Mesendoderm (in vitro differentiated cells): ENCODE measurements at regions not wholly inside any gene's neighbourhood (a gene's known extent, or its start where the extent isn't known, plus 50 kb on each side); places are given as distances from the start of the nearest gene placed in this dataset.
A peak's percentile ranks its signal among the peaks of the same experiment; 100 is the strongest.

ENCODE experiments used
- DNase-seq: peaks from one replicate; pipeline ENCODE4 v3.0.0; 2013
- H2AK5ac ChIP-seq: 2 replicates; pipeline ENCODE4 v1.6.1; 2013; ENCODE audit warnings: low read length, inconsistent platforms
- H2BK120ac ChIP-seq: 2 replicates; pipeline ENCODE4 v1.6.1; 2013; ENCODE audit warnings: low read depth, mild to moderate bottlenecking, low read length, moderate library complexity, mixed read lengths
- H2BK15ac ChIP-seq: replicated peaks from 2 replicates; pipeline ENCODE4 v1.6.1; 2013; ENCODE audit warnings: low read depth, mild to moderate bottlenecking, moderate library complexity
- H2BK5ac ChIP-seq: 2 replicates; pipeline ENCODE4 v1.6.1; 2013; ENCODE audit warnings: low read length, inconsistent platforms
- H3K18ac ChIP-seq: 2 replicates; pipeline ENCODE4 v1.6.1; 2013; ENCODE audit warnings: mild to moderate bottlenecking, low read length, mixed read lengths
- H3K23ac ChIP-seq: one replicate; pipeline ENCODE4 v1.6.1; 2013; ENCODE audit warnings: low read length
- H3K27ac ChIP-seq: 2 replicates; pipeline ENCODE4 v1.5.1; 2013; ENCODE audit warnings: low read depth, mild to moderate bottlenecking, inconsistent platforms, low read length, moderate library complexity
- H3K27me3 ChIP-seq: 2 replicates; pipeline ENCODE4 v1.6.1; 2013; ENCODE audit warnings: low read length, control low read depth, mild to moderate bottlenecking, inconsistent platforms; ENCODE audit not compliant: insufficient read depth, poor library complexity
- H3K36me3 ChIP-seq: 2 replicates; pipeline ENCODE4 v1.6.1; 2013; ENCODE audit warnings: low read length, inconsistent platforms; ENCODE audit not compliant: control insufficient read depth, insufficient read depth
- H3K4ac ChIP-seq: one replicate; pipeline ENCODE4 v1.6.1; 2013; ENCODE audit warnings: low read depth, mild to moderate bottlenecking, low read length, moderate library complexity
- H3K4me1 ChIP-seq: 2 replicates; pipeline ENCODE4 v1.6.1; 2013; ENCODE audit warnings: low read depth, low read length, inconsistent platforms; ENCODE audit not compliant: control insufficient read depth
- H3K4me2 ChIP-seq: 2 replicates; pipeline ENCODE4 v1.6.1; 2013; ENCODE audit warnings: low read length
- H3K4me3 ChIP-seq: 2 replicates; pipeline ENCODE4 v1.5.1; 2013; ENCODE audit warnings: mild to moderate bottlenecking, low read length
- H3K56ac ChIP-seq: one replicate; pipeline ENCODE4 v1.6.1; 2013; ENCODE audit warnings: low read length
- H3K79me1 ChIP-seq: 2 replicates; pipeline ENCODE4 v1.6.1; 2013; ENCODE audit warnings: low read length, inconsistent platforms
- H3K79me2 ChIP-seq: 2 replicates; pipeline ENCODE4 v1.6.1; 2013; ENCODE audit warnings: mild to moderate bottlenecking, low read length; ENCODE audit not compliant: control insufficient read depth, insufficient read depth
- H3K9ac ChIP-seq: 2 replicates; pipeline ENCODE4 v1.6.1; 2013; ENCODE audit warnings: low read length, inconsistent platforms
- H4K5ac ChIP-seq: one replicate; pipeline ENCODE4 v1.6.1; 2013; ENCODE audit warnings: low read length
- H4K8ac ChIP-seq: one replicate; pipeline ENCODE4 v1.6.1; 2013; ENCODE audit warnings: low read depth, mild to moderate bottlenecking, control low read depth, low read length, moderate library complexity
- WGBS: extraction: QIAGEN DNeasy Blood & Tissue Kit; methylation state at CpG from one replicate; pipeline ENCODE4 v1.1.7; 2013; ENCODE audit warnings: low lambda C conversion rate, missing lambda C conversion rate; ENCODE audit not compliant: insufficient coverage; ENCODE audit errors: extremely low coverage; 5-methylcytosine and 5-hydroxymethylcytosine counted together

DNA sequence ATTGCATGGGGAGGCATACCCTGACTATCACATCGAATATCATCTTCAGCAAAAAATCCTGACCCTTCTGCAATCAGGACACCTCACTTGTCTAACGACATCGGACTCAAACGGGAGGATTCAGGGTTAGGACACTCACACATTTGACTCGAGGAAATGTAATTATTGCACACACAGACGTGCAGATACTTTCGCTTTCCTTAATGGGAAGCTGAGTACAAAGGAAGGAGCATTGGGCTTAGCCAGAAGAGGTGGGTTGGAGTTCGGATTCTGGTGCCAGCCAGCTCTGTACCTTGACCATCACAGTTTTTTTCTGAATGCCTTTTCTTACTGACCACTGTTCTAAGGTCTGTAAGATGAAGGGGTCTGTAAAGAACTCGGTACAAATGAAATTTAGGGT lies 260.4 kb downstream of the GALC start:
- Histone ChIP-seq H2BK15ac (no peak overlapping the region), H3K79me2 (no peaks in the 10 kb centered on the region), H3K18ac (no peak overlapping the region), H3K36me3 (no peaks in the 10 kb centered on the region), H3K27me3 (no peaks in the 10 kb centered on the region), H2BK120ac (no peak overlapping the region), H3K4ac (no peak overlapping the region), H3K4me3 (no peak overlapping the region), H3K4me1 (no peaks in the 10 kb centered on the region), H3K79me1 (no peaks in the 10 kb centered on the region), H3K27ac (no peak overlapping the region), H3K9ac (no peak overlapping the region), H3K56ac (no peak overlapping the region), H4K8ac (no peak overlapping the region), H3K4me2 (no peak overlapping the region), H4K5ac (no peak overlapping the region), H3K23ac (no peak overlapping the region), H2BK5ac (no peak overlapping the region), H2AK5ac (no peak overlapping the region)
- DNase-seq, result no peak
- no CpG with 5 or more reads among the region's 9 CpGs for WGBS

GRCh38 chr14:87725318-87725717 lies 267.7 kb downstream of the GALC start:
- Histone ChIP-seq H2BK15ac (no peak overlapping the region), H3K23ac (no peak overlapping the region), H4K5ac (no peak overlapping the region), H3K27me3 (no peaks in the 10 kb centered on the region), H2BK5ac (no peak overlapping the region), H3K9ac (no peak overlapping the region), H3K4me2 (no peak overlapping the region), H4K8ac (no peak overlapping the region), H2BK120ac (no peak overlapping the region), H3K56ac (no peak overlapping the region), H3K27ac (no peak overlapping the region), H3K79me2 (no peaks in the 10 kb centered on the region), H2AK5ac (no peak overlapping the region), H3K4me1 (no peaks in the 10 kb centered on the region), H3K18ac (no peak overlapping the region), H3K79me1 (no peaks in the 10 kb centered on the region), H3K36me3 (no peaks in the 10 kb centered on the region), H3K4me3 (no peak overlapping the region), H3K4ac (no peak overlapping the region)
- WGBS, result no CpG with 5 or more reads among the region's 4 CpGs
- DNase-seq, result no peak

GRCh38 chr14:87712396-87713090 lies 280.4 kb downstream of the GALC start:
- H3K4me1 ChIP-seq, result no peaks in the 10 kb centered on the region
- no peaks in the 10 kb centered on the region for H3K27me3 ChIP-seq
- no peak overlapping the region for H2AK5ac ChIP-seq
- no peak overlapping the region for H4K5ac ChIP-seq
- WGBS, result no CpG with 5 or more reads among the region's 6 CpGs
- H3K56ac ChIP-seq, result no peak overlapping the region
- no peak overlapping the region for H3K4ac ChIP-seq
- H3K27ac ChIP-seq, result no peak overlapping the region
- no peak overlapping the region for H2BK120ac ChIP-seq
- no peak overlapping the region for H4K8ac ChIP-seq
- no peaks in the 10 kb centered on the region for H3K79me1 ChIP-seq
- no peak overlapping the region for H3K4me3 ChIP-seq
- H2BK5ac ChIP-seq, result no peak overlapping the region
- no peak overlapping the region for H3K23ac ChIP-seq
- H3K79me2 ChIP-seq, result no peaks in the 10 kb centered on the region
- DNase-seq, result peak; percentile 66
- H3K9ac ChIP-seq, result no peak overlapping the region
- no peaks in the 10 kb centered on the region for H3K36me3 ChIP-seq
- no peak overlapping the region for H3K4me2 ChIP-seq
- H3K18ac ChIP-seq, result no peak overlapping the region
- no peak overlapping the region for H2BK15ac ChIP-seq

GRCh38 chr14:87705439-87705896 lies 287.5 kb downstream of the GALC start:
- H4K8ac ChIP-seq, result no peak overlapping the region
- no peak overlapping the region for H3K23ac ChIP-seq
- no peak overlapping the region for H2BK120ac ChIP-seq
- H3K27me3 ChIP-seq, result no peaks in the 10 kb centered on the region
- no peak overlapping the region for H3K56ac ChIP-seq
- no peak overlapping the region for H3K4ac ChIP-seq
- H3K4me3 ChIP-seq, result no peak overlapping the region
- H4K5ac ChIP-seq, result no peak overlapping the region
- WGBS, result no CpG with 5 or more reads among the region's 1 CpG
- no peak overlapping the region for H3K18ac ChIP-seq
- no peaks in the 10 kb centered on the region for H3K79me1 ChIP-seq
- no peaks in the 10 kb centered on the region for H3K36me3 ChIP-seq
- no peak overlapping the region for H3K27ac ChIP-seq
- H2BK5ac ChIP-seq, result no peak overlapping the region
- DNase-seq, result no peak
- no peak overlapping the region for H2BK15ac ChIP-seq
- no peak overlapping the region for H3K9ac ChIP-seq
- no peak overlapping the region for H2AK5ac ChIP-seq
- no peaks in the 10 kb centered on the region for H3K4me1 ChIP-seq
- no peaks in the 10 kb centered on the region for H3K79me2 ChIP-seq
- H3K4me2 ChIP-seq, result no peak overlapping the region

GRCh38 chr14:87698481-87698880 lies 294.5 kb downstream of the GALC start:
- H3K18ac ChIP-seq, result no peak overlapping the region
- no peak overlapping the region for H3K27ac ChIP-seq
- H3K79me2 ChIP-seq, result no peaks in the 10 kb centered on the region
- no peak overlapping the region for H2BK5ac ChIP-seq
- DNase-seq, result peak; percentile 9
- no peak overlapping the region for H3K9ac ChIP-seq
- no peak overlapping the region for H2BK15ac ChIP-seq
- H3K36me3 ChIP-seq, result no peaks in the 10 kb centered on the region
- H4K5ac ChIP-seq, result no peak overlapping the region
- WGBS, result no CpG with 5 or more reads among the region's 3 CpGs
- no peak overlapping the region for H2BK120ac ChIP-seq
- H3K4me3 ChIP-seq, result no peak overlapping the region
- no peaks in the 10 kb centered on the region for H3K27me3 ChIP-seq
- no peak overlapping the region for H3K4me2 ChIP-seq
- no peak overlapping the region for H3K23ac ChIP-seq
- H3K56ac ChIP-seq, result no peak overlapping the region
- H2AK5ac ChIP-seq, result no peak overlapping the region
- no peaks in the 10 kb centered on the region for H3K4me1 ChIP-seq
- no peaks in the 10 kb centered on the region for H3K79me1 ChIP-seq
- no peak overlapping the region for H4K8ac ChIP-seq
- H3K4ac ChIP-seq, result no peak overlapping the region

- Histone ChIP-seq H3K27ac (no peak overlapping the region), H2AK5ac (no peak overlapping the region), H3K79me2 (no peaks in the 10 kb centered on the region), H4K5ac (no peak overlapping the region), H3K36me3 (no peaks in the 10 kb centered on the region), H3K4me2 (no peak overlapping the region), H3K4ac (no peak overlapping the region), H3K9ac (no peak overlapping the region), H3K27me3 (no peaks in the 10 kb centered on the region), H3K79me1 (no peaks in the 10 kb centered on the region), H4K8ac (no peak overlapping the region), H2BK15ac (no peak overlapping the region), H3K4me3 (no peak overlapping the region), H3K18ac (no peak overlapping the region), H3K56ac (no peak overlapping the region), H3K23ac (no peak overlapping the region), H3K4me1 (no peaks in the 10 kb centered on the region), H2BK120ac (no peak overlapping the region), H2BK5ac (no peak overlapping the region)
- WGBS, result no CpG with 5 or more reads among the region's 1 CpG
- no peak for DNase-seq
Observed at GRCh38 chr14:87696485-87696884, 296.5 kb downstream of the GALC start.
